IMR-90 (cell line): ENCODE measurements at regions not wholly inside any gene's neighbourhood (a gene's known extent, or its start where the extent isn't known, plus 50 kb on each side); places are given as distances from the start of the nearest gene placed in this dataset.
A peak's percentile ranks its signal among the peaks of the same experiment; 100 is the strongest.

Experiments used
- ATAC-seq: fragments of 200-7000 bp; cut with Tn5 transposase; 2 replicates; pipeline ENCODE4 v1.9.1; 2020; ENCODE audit warnings: low read depth, mild to moderate bottlenecking, moderate library complexity
- BruUV-seq: library from RNA; stranded (reverse); fragments of 400-500 nt; replicated peaks from 2 replicates; lab custom pipeline; 2021; lab: Mats Ljungman, UMichigan
- CTCF ChIA-PET: fragments of 300-600 bp; formaldehyde crosslinking; extraction: SDS; loops from one replicate; lab custom pipeline; 2021; ENCODE audit warnings: antibody characterized with exemption; lab: Yijun Ruan, JAX
- POLR2A ChIA-PET: fragments of 300-600 bp; sonication (Branson Sonifier 250); formaldehyde crosslinking; loops from one replicate; lab custom pipeline; 2022; ENCODE audit warnings: antibody characterized with exemption; ENCODE audit not compliant: unreplicated experiment; lab: Charles Lee
- DNase-seq: peaks from one replicate; pipeline ENCODE4 v3.0.0; 2013
- H2AFZ ChIP-seq: replicated peaks from 2 replicates; pipeline ENCODE3; 2013; ENCODE audit warnings: low read length, mild to moderate bottlenecking; ENCODE audit not compliant: poor library complexity
- H2AK5ac ChIP-seq: 2 replicates; pipeline ENCODE4 v1.6.1; 2013; ENCODE audit warnings: low read depth, low read length, inconsistent platforms
- H2AK9ac ChIP-seq: replicated peaks from 2 replicates; pipeline ENCODE3; 2013; ENCODE audit warnings: mild to moderate bottlenecking, low read depth, low read length, moderate library complexity; ENCODE audit not compliant: poor library complexity
- H2BK120ac ChIP-seq: 2 replicates; pipeline ENCODE4 v1.6.1; 2013; ENCODE audit warnings: low read depth, low read length, inconsistent platforms
- H2BK15ac ChIP-seq: 3 replicates; pipeline ENCODE4 v1.6.1; 2013; ENCODE audit warnings: low read depth, low read length, inconsistent platforms
- H2BK20ac ChIP-seq: 2 replicates; pipeline ENCODE4 v1.6.1; 2013; ENCODE audit warnings: low read depth, mild to moderate bottlenecking, inconsistent platforms, low read length, moderate library complexity
- H2BK5ac ChIP-seq: 2 replicates; pipeline ENCODE4 v1.6.1; 2013; ENCODE audit warnings: mild to moderate bottlenecking, low read depth, low read length, inconsistent platforms; ENCODE audit not compliant: poor library complexity, severe bottlenecking
- H3K14ac ChIP-seq: replicated peaks from 2 replicates; pipeline ENCODE4 v1.6.1; 2013; ENCODE audit warnings: low read depth, low read length, inconsistent platforms
- H3K18ac ChIP-seq: 2 replicates; pipeline ENCODE4 v1.6.1; 2013; ENCODE audit warnings: low read depth, low read length, control low read depth
- H3K23ac ChIP-seq: 2 replicates; pipeline ENCODE4 v1.6.1; 2013; ENCODE audit warnings: low read depth, low read length, inconsistent platforms
- H3K27ac ChIP-seq: 2 replicates; pipeline ENCODE4 v1.5.1; 2013; ENCODE audit warnings: mild to moderate bottlenecking, control low read depth, low read length; ENCODE audit not compliant: insufficient read depth
- H3K27me3 ChIP-seq: 2 replicates; pipeline ENCODE4 v1.6.1; 2013; ENCODE audit warnings: low read length; ENCODE audit not compliant: control insufficient read depth, insufficient read depth
- H3K36me3 ChIP-seq: 2 replicates; pipeline ENCODE4 v1.6.1; 2013; ENCODE audit warnings: low read length, mixed read lengths; ENCODE audit not compliant: control insufficient read depth, insufficient read depth
- H3K4ac ChIP-seq: 2 replicates; pipeline ENCODE4 v1.6.1; 2013; ENCODE audit warnings: low read depth, low read length, inconsistent platforms
- H3K4me1 ChIP-seq: 2 replicates; pipeline ENCODE4 v1.6.1; 2013; ENCODE audit warnings: low read length, mixed read lengths; ENCODE audit not compliant: control insufficient read depth, insufficient read depth
- H3K4me2 ChIP-seq: 2 replicates; pipeline ENCODE4 v1.6.1; 2013; ENCODE audit warnings: low read depth, mild to moderate bottlenecking, control low read depth, low read length, moderate library complexity
- H3K4me3 ChIP-seq: 2 replicates; pipeline ENCODE4 v1.5.1; 2013; ENCODE audit warnings: low read depth, mild to moderate bottlenecking, control low read depth, low read length, moderate library complexity; ENCODE audit not compliant: insufficient read depth
- H3K56ac ChIP-seq: 2 replicates; pipeline ENCODE4 v1.6.1; 2013; ENCODE audit warnings: low read length, inconsistent platforms; ENCODE audit not compliant: insufficient read depth; ENCODE audit errors: extremely low read depth
- H3K79me1 ChIP-seq, 2 experiments: 2 replicates each; pipeline ENCODE4 v1.6.1; 2013; ENCODE audit warnings: low read length in 2 of 2, inconsistent platforms in 1 of 2, low read depth in 1 of 2
- H3K9ac ChIP-seq: 2 replicates; pipeline ENCODE4 v1.6.1; 2013; ENCODE audit warnings: low read depth, low read length, control low read depth
- H3K9me1 ChIP-seq: 2 replicates; pipeline ENCODE4 v1.6.1; 2013; ENCODE audit warnings: low read length, inconsistent platforms; ENCODE audit not compliant: insufficient read depth
- H3K9me3 ChIP-seq: 2 replicates; pipeline ENCODE4 v1.6.1; 2013; ENCODE audit warnings: low read length; ENCODE audit not compliant: control insufficient read depth, insufficient read depth
- H4K20me1 ChIP-seq: 2 replicates; pipeline ENCODE4 v1.6.1; 2013; ENCODE audit warnings: low read length, inconsistent platforms; ENCODE audit not compliant: insufficient read depth
- H4K5ac ChIP-seq: 2 replicates; pipeline ENCODE4 v1.6.1; 2013; ENCODE audit warnings: mild to moderate bottlenecking, low read depth, low read length, control low read depth
- H4K8ac ChIP-seq, 2 experiments: 2 replicates each; pipeline ENCODE4 v1.6.1; 2013; ENCODE audit warnings: low read depth in 2 of 2, low read length in 2 of 2, control low read depth in 1 of 2, inconsistent platforms in 1 of 2
- H4K91ac ChIP-seq: 2 replicates; pipeline ENCODE4 v1.6.1; 2013; ENCODE audit warnings: low read depth, low read length, inconsistent platforms; ENCODE audit not compliant: insufficient read depth
- CEBPB ChIP-seq: IDR thresholded peaks from 2 replicates; pipeline ENCODE4 v1.6.1; 2012; ENCODE audit warnings: low read depth, low read length, improper control_type of control experiment
- MXI1 ChIP-seq: IDR thresholded peaks from 2 replicates; pipeline ENCODE4 v1.6.1; 2012; ENCODE audit warnings: low read depth, mild to moderate bottlenecking, low read length, moderate library complexity, borderline replicate concordance
- POLR2A ChIP-seq: IDR thresholded peaks from 2 replicates; pipeline ENCODE4 v1.6.1; 2012; ENCODE audit warnings: mild to moderate bottlenecking, low read depth, low read length
- RCOR1 ChIP-seq: IDR thresholded peaks from 2 replicates; pipeline ENCODE4 v1.6.1; 2012; ENCODE audit warnings: mild to moderate bottlenecking, low read length, improper control_type of control experiment; ENCODE audit not compliant: insufficient replicate concordance
- WGBS, 2 experiments: methylation state at CpG; one replicate each; pipeline versions ENCODE4 v1.1.5 to v1.1.7; 2013; ENCODE audit warnings: missing lambda C conversion rate in 2 of 2; ENCODE audit not compliant: insufficient read length in 1 of 2; ENCODE audit errors: extremely low coverage in 2 of 2; 5-methylcytosine and 5-hydroxymethylcytosine counted together
- dilution Hi-C: fragments of 300-500 bp; cut with HindIII; formaldehyde crosslinking; loops from one replicate; pipeline ENCODE4 v1.14.3; 2018; ENCODE audit warnings: low sequenced_read_pairs; ENCODE audit not compliant: unreplicated experiment
- in situ Hi-C: fragments of 300-500 bp; cut with MboI; formaldehyde crosslinking; loops from 3 replicates; pipeline ENCODE4 v1.14.3; 2019; ENCODE audit warnings: low sequenced_read_pairs, inconsistent platforms, mixed read lengths
- intact Hi-C: fragments of 100-400 bp; cut with micrococcal nuclease; formaldehyde crosslinking; loops from 2 replicates; pipeline ENCODE4 v1.10.0; 2022

GRCh38 chr2:150677551-150677950, 190.1 kb upstream of the RND3 start:
- no peak overlapping the region for H3K14ac ChIP-seq
- H3K4ac ChIP-seq = peak overlapping the region; percentile 44; the same call in 1 of the 2 replicates
- intact Hi-C loops = no loop called here
- ATAC-seq (no peak), DNase-seq (no peak)
- no peak overlapping the region for H3K4me2 ChIP-seq
- TF ChIP-seq CEBPB (no peak), RCOR1 (no peak), POLR2A (no peak), MXI1 (no peak)
- H3K9ac ChIP-seq = no peak overlapping the region
- no peaks in the 10 kb centered on the region for H3K27me3 ChIP-seq
- H4K20me1 ChIP-seq = no peaks in the 10 kb centered on the region
- CTCF ChIA-PET = no interaction called here
- 83% methylated on average over 1 of the region's 4 CpGs; no CpG with 5 or more reads in 1 of the 2 experiments for WGBS, 2 experiments
- H3K9me3 ChIP-seq = no peaks in the 10 kb centered on the region
- H4K8ac ChIP-seq = 0 out of 4 replicates have a peak overlapping the region, but pooled peaks of 1 of the 2 experiments have one; percentile 14
- H3K27ac ChIP-seq = no peak overlapping the region
- H3K36me3 ChIP-seq = no peaks in the 10 kb centered on the region
- H3K79me1 ChIP-seq = no peaks in the 10 kb centered on the region
- no TSS peak for BruUV-seq
- peak overlapping the region; percentile 54; the same call in 1 of the 2 replicates for H2BK120ac ChIP-seq
- in situ Hi-C loops = no loop called here
- no peak overlapping the region for H3K23ac ChIP-seq
- no peak overlapping the region for H2AK9ac ChIP-seq
- H3K18ac ChIP-seq = no peak overlapping the region
- H3K4me1 ChIP-seq = peaks cover 7% of the 10 kb centered on the region; the same call in 1 of the 2 replicates
- H3K4me3 ChIP-seq = no peak overlapping the region
- no peak overlapping the region for H2BK5ac ChIP-seq
- POLR2A ChIA-PET = no interaction called here
- no peaks in the 10 kb centered on the region for H3K9me1 ChIP-seq
- H2BK15ac ChIP-seq = peak overlapping the region; percentile 56; the same call in 1 of the 3 replicates
- H2AFZ ChIP-seq = no peak overlapping the region
- H3K56ac ChIP-seq = no peak overlapping the region
- H2BK20ac ChIP-seq = no peak overlapping the region; the same call in 1 of the 2 replicates
- H4K5ac ChIP-seq = no peak overlapping the region
- H4K91ac ChIP-seq = no peak overlapping the region
- H2AK5ac ChIP-seq = peak overlapping the region; percentile 50; the same call in 1 of the 2 replicates
- dilution Hi-C loops = no loop called here
